PFSK-1 (cell line): ENCODE measurements at regions not wholly inside any gene's neighbourhood (a gene's known extent, or its start where the extent isn't known, plus 50 kb on each side); places are given as distances from the start of the nearest gene placed in this dataset.

Experiments
- FOXP2 ChIP-seq: optimal IDR thresholded peaks from 2 replicates; pipeline ENCODE3; 2011; ENCODE audit warnings: borderline replicate concordance, control low read depth, inconsistent platforms; ENCODE audit not compliant: insufficient read depth; ENCODE audit errors: extremely low read length, extremely low read depth
- POLR2AphosphoS5 ChIP-seq: IDR thresholded peaks from 2 replicates; pipeline ENCODE4 v1.6.1; 2012; ENCODE audit warnings: low read depth, mild to moderate bottlenecking, control low read depth, low read length, moderate library complexity
- REST ChIP-seq, 2 experiments: IDR thresholded peaks; 2 replicates each; pipeline versions ENCODE4 v1.6.1 to v1.8.0; 2011 to 2012; ENCODE audit warnings: low read depth in 2 of 2, low read length in 2 of 2, control low read depth in 1 of 2, inconsistent platforms in 1 of 2, mild to moderate bottlenecking in 1 of 2, moderate library complexity in 1 of 2; ENCODE audit not compliant: insufficient read depth in 1 of 2
- SIN3A ChIP-seq: IDR thresholded peaks from 2 replicates; pipeline ENCODE4 v1.6.1; 2012; ENCODE audit warnings: mild to moderate bottlenecking, low read length, moderate library complexity, borderline replicate concordance; ENCODE audit not compliant: insufficient read depth
- TAF1 ChIP-seq: IDR thresholded peaks from 2 replicates; pipeline ENCODE4 v1.6.1; 2012; ENCODE audit warnings: low read length, control low read depth, borderline replicate concordance; ENCODE audit not compliant: insufficient read depth

GRCh38 chr20:48227381-48227780 is 442.1 kb upstream of the SULF2 start:
- no peak for TF ChIP-seq TAF1
- TF ChIP-seq REST (IDR thresholded peaks at IDR 0.05; ENCODE audit: insufficient read depth in 1 of 2, low read depth in 2 of 2, low read length in 2 of 2), result no peak
- no peak for TF ChIP-seq SIN3A
- no peak for TF ChIP-seq FOXP2
- TF ChIP-seq POLR2AphosphoS5, result no peak

GRCh38 chr20:48226642-48227041 is 441.4 kb upstream of the SULF2 start:
- TF ChIP-seq REST (IDR thresholded peaks at IDR 0.05; ENCODE audit: insufficient read depth in 1 of 2, low read depth in 2 of 2, low read length in 2 of 2) (no peak), POLR2AphosphoS5 (no peak), TAF1 (no peak), FOXP2 (no peak), SIN3A (no peak)

- TF ChIP-seq REST (IDR thresholded peaks at IDR 0.05; ENCODE audit: insufficient read depth in 1 of 2, low read depth in 2 of 2, low read length in 2 of 2) (no peak), TAF1 (no peak), FOXP2 (no peak)
Measured at GRCh38 chr20:48224533-48225050, 439.3 kb upstream of the SULF2 start.

- no peak for TF ChIP-seq SIN3A
- no peak for TF ChIP-seq FOXP2
- no peak for TF ChIP-seq REST (IDR thresholded peaks at IDR 0.05; ENCODE audit: insufficient read depth in 1 of 2, low read depth in 2 of 2, low read length in 2 of 2)
- no peak for TF ChIP-seq TAF1
- no peak for TF ChIP-seq POLR2AphosphoS5
Measured at GRCh38 chr20:48223715-48224114, 438.4 kb upstream of the SULF2 start.

GRCh38 chr20:48222595-48223180 is 437.4 kb upstream of the SULF2 start:
- no peak for TF ChIP-seq SIN3A
- TF ChIP-seq REST (IDR thresholded peaks at IDR 0.05; ENCODE audit: insufficient read depth in 1 of 2, low read depth in 2 of 2, low read length in 2 of 2), result no peak
- no peak for TF ChIP-seq FOXP2
- TF ChIP-seq TAF1, result no peak
- no peak for TF ChIP-seq POLR2AphosphoS5
